WERI-Rb-1 (cell line): ENCODE measurements at regions not wholly inside any gene's neighbourhood (a gene's known extent, or its start where the extent isn't known, plus 50 kb on each side); places are given as distances from the start of the nearest gene placed in this dataset.

Source experiments
- DNase-seq: peaks from one replicate; pipeline ENCODE4 v3.0.0-alpha.2; 2020
- H3K27ac ChIP-seq: fragments of 250-450 bp; sonication (Bioruptor Pico); 2 replicates; pipeline ENCODE4 v1.5.1; 2020; ENCODE audit warnings: mild to moderate bottlenecking, moderate library complexity
- H3K27me3 ChIP-seq: fragments of 250-450 bp; sonication (Bioruptor Pico); 2 replicates; pipeline ENCODE4 v1.5.1; 2021; ENCODE audit warnings: mild to moderate bottlenecking, low read depth, moderate library complexity; ENCODE audit not compliant: insufficient read depth, severe bottlenecking
- H3K36me3 ChIP-seq: fragments of 250-450 bp; sonication (Bioruptor Pico); 2 replicates; pipeline ENCODE4 v1.5.1; 2020; ENCODE audit warnings: mild to moderate bottlenecking, moderate library complexity
- H3K4me3 ChIP-seq: 2 replicates; pipeline ENCODE4 v1.5.1; 2011; ENCODE audit warnings: low read depth, mild to moderate bottlenecking, control low read depth, low read length
- H3K9me3 ChIP-seq: fragments of 250-450 bp; sonication (Bioruptor Pico); 2 replicates; pipeline ENCODE4 v1.5.1; 2021; ENCODE audit warnings: mild to moderate bottlenecking, moderate library complexity; ENCODE audit not compliant: severe bottlenecking
- TF ChIP-seq, protein P1 (sequence below): IDR thresholded peaks from 2 replicates; pipeline ENCODE4 v1.5.1; 2011; ENCODE audit warnings: low read depth, mild to moderate bottlenecking, control low read depth, inconsistent platforms, low read length

GRCh38 chr14:81826081-81826480 is 292.4 kb upstream of the SEL1L start:
- TF ChIP-seq, protein P1, sequence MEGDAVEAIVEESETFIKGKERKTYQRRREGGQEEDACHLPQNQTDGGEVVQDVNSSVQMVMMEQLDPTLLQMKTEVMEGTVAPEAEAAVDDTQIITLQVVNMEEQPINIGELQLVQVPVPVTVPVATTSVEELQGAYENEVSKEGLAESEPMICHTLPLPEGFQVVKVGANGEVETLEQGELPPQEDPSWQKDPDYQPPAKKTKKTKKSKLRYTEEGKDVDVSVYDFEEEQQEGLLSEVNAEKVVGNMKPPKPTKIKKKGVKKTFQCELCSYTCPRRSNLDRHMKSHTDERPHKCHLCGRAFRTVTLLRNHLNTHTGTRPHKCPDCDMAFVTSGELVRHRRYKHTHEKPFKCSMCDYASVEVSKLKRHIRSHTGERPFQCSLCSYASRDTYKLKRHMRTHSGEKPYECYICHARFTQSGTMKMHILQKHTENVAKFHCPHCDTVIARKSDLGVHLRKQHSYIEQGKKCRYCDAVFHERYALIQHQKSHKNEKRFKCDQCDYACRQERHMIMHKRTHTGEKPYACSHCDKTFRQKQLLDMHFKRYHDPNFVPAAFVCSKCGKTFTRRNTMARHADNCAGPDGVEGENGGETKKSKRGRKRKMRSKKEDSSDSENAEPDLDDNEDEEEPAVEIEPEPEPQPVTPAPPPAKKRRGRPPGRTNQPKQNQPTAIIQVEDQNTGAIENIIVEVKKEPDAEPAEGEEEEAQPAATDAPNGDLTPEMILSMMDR = no peak
- H3K9me3 ChIP-seq = peaks cover 11% of the 10 kb centered on the region
- H3K27me3 ChIP-seq = no peaks in the 10 kb centered on the region
- H3K36me3 ChIP-seq = no peaks in the 10 kb centered on the region
- no peak overlapping the region for H3K4me3 ChIP-seq
- no peak for DNase-seq
- H3K27ac ChIP-seq = no peak overlapping the region

DNA sequence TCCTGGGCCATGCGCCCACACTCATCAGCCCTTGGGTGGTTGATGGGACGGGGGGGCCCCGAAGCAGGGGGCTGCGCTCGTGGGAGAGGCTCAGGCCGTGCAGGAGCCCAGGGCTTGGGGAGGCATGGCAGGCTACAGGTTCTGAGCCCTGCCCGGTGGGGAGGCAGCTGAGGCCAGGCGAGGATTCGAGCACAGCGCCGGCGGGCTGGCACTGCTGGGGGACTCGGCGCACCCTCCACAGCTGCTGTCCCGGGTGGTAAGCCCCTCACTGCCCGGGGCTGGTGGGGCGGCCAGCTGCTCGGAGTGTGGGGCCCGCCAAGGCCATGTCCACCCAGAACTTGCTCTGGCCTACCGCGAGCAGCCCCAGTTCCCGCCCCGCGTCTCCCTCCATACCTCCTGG is 295.8 kb upstream of the SEL1L start:
- Histone ChIP-seq H3K9me3 (no peaks in the 10 kb centered on the region), H3K36me3 (no peaks in the 10 kb centered on the region), H3K4me3 (no peak overlapping the region), H3K27me3 (no peaks in the 10 kb centered on the region), H3K27ac (no peak overlapping the region)
- TF ChIP-seq, protein P1 = no peak
- no peak for DNase-seq

GRCh38 chr14:81831128-81831820 is 297.6 kb upstream of the SEL1L start:
- Histone ChIP-seq H3K27ac (no peak overlapping the region), H3K27me3 (no peaks in the 10 kb centered on the region), H3K4me3 (no peak overlapping the region), H3K9me3 (no peaks in the 10 kb centered on the region), H3K36me3 (no peaks in the 10 kb centered on the region)
- no peak for DNase-seq
- TF ChIP-seq, protein P1 = no peak

- TF ChIP-seq, protein P1 = no peak
- no peak overlapping the region for H3K27ac ChIP-seq
- no peaks in the 10 kb centered on the region for H3K36me3 ChIP-seq
- no peaks in the 10 kb centered on the region for H3K27me3 ChIP-seq
- H3K9me3 ChIP-seq = peaks cover 4% of the 10 kb centered on the region
- no peak for DNase-seq
- H3K4me3 ChIP-seq = no peak overlapping the region
These were observed 300.7 kb upstream of the SEL1L start for GRCh38 chr14:81834308-81834707.

DNA sequence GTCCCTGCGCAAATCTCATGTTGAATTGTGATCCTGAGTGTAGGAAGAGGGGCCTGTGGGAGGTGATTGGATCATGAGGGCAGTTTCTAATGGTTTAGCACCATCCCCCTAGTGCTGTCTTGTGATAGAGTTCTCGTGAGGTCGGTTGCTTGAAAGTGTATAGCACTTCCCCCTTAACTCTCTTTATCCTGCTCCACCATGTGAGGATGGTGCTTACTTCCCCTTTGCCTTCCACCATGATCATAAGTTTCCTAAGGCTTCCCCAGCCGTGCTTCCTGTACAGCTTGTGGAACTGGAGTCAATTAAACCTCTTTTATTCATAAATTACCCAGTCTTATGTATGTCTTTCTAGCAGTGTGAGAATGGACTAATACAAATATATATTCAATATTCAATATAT is 303.7 kb upstream of the SEL1L start:
- no peaks in the 10 kb centered on the region for H3K36me3 ChIP-seq
- TF ChIP-seq, protein P1 = no peak
- H3K27ac ChIP-seq = no peak overlapping the region
- no peaks in the 10 kb centered on the region for H3K27me3 ChIP-seq
- H3K4me3 ChIP-seq = no peak overlapping the region
- H3K9me3 ChIP-seq = peaks cover 4% of the 10 kb centered on the region
- no peak for DNase-seq

GRCh38 chr14:81839056-81839455 is 305.4 kb upstream of the SEL1L start:
- H3K4me3 ChIP-seq = no peak overlapping the region
- H3K27ac ChIP-seq = no peak overlapping the region
- H3K27me3 ChIP-seq = no peaks in the 10 kb centered on the region
- DNase-seq = no peak
- TF ChIP-seq, protein P1 = no peak
- H3K9me3 ChIP-seq = peaks cover 4% of the 10 kb centered on the region
- no peaks in the 10 kb centered on the region for H3K36me3 ChIP-seq
